HUDEP-2 (cell line): ENCODE measurements at regions not wholly inside any gene's neighbourhood (a gene's known extent, or its start where the extent isn't known, plus 50 kb on each side); places are given as distances from the start of the nearest gene placed in this dataset.

Experiments used
- DNase-seq, 76 experiments: peaks; one replicate each; lab custom pipeline; 2025; ENCODE audit not compliant: unreplicated experiment in 76 of 76; lab: John Stamatoyannopoulos, UW

DNA sequence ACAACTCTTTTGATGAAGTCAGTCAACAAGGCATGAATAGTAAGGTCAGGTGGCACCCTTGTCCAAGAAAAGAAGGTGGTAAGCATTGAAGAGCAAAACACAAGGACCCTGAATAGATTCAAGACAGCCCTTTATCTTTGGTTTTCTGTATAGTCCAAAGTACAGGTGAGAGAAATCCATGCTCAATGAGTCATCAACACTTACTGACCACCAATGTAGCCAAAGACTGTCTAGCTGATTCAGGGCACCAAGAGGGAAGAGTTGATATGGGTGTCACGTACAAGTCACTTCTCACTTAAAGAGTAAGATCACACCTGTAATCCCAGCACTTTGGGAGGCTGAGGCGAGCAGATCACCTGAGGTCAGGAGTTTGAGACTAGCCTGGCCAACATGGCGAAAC is 528.3 kb downstream of the CD83 start:
- no peak for DNase-seq

- DNase-seq: no peak
Observed at GRCh38 chr6:14646371-14646770, 528.8 kb downstream of the CD83 start.

GRCh38 chr6:14647357-14647756 is 529.8 kb downstream of the CD83 start:
- DNase-seq: no peak

GRCh38 chr6:14652536-14652935 is 535.0 kb downstream of the CD83 start:
- DNase-seq: no peak

- DNase-seq: no peak
Observed at GRCh38 chr6:14655201-14656061, 537.9 kb downstream of the CD83 start.

DNA sequence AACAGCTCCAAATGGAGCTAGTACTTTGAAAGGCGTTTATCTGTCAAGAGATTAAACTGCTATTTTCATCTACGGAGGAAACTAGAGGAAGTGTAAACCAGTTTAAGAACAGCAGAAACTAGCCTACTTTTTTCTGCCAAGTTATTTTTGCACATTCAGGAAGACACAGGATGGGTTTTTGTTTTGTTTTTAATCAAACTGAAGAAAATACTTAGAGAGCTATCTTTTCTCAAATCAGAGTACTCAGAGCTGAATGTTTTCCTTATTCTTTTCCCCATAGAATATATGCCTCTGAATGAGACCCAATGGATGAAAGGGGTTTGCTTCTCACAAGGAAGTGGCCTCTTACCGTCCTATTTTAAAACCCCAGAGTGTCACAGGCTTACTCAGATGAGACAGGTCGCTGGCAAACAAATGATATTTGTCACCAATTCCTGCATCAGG is 538.5 kb downstream of the CD83 start:
- DNase-seq: no peak

GRCh38 chr6:14656649-14657048 is 539.1 kb downstream of the CD83 start:
- no peak for DNase-seq

GRCh38 chr6:14658030-14658429 is 540.5 kb downstream of the CD83 start:
- DNase-seq: peak in 3 of 76 experiments; percentile 11 to 28 (median 25)

DNA sequence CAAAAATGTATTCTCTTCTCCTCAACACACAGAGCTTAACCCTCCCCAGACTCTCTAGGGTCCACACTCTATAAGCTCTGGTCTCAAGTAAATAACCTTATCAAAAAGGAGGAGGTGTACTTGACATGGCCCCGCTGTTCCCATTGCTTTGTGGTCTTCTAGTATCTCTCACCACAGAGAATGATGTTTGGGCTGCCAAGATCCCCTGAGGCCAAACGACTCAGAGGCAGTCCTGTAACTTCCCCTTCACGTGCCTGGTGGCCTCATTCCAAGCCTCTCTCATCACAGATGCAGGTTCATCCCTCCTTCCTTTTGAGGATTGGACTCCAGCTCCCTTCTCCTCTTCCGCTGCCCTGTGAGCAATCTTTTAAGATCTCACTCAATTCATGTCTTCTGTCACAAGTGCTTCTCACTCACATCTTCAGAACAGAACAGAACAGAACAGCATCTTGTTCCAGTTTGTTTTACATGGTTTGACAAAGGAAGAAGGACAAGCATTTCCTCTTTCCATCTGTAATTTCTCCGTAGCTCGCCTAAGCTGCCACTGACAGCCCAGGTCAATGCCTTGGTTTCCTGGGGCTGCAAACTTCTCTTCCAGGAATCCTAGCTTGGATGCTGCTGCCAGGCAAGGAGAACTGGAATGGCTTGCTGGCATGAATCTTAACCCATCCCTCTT is 541.5 kb downstream of the CD83 start:
- DNase-seq: peak in 21 of 76 experiments; percentile 13 to 83 (median 59)

DNA sequence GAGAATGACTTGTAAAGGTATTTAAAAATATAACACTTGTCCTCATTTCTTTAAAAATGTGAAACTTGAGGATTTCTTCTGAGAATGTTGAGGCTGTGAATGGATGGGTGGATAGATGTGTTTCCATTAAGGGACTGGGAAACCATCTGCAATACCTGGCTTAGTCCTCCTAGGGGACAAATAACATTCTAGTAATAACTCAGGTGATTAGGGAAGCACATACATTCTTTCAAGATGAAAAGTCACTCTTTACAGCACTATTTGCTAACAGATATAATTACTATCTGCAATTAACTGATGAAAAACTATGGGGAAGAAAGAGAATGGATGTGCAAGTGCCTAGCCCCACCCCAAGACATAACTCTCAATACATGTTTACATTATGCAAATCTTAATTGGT is 542.3 kb downstream of the CD83 start:
- no peak for DNase-seq

DNA sequence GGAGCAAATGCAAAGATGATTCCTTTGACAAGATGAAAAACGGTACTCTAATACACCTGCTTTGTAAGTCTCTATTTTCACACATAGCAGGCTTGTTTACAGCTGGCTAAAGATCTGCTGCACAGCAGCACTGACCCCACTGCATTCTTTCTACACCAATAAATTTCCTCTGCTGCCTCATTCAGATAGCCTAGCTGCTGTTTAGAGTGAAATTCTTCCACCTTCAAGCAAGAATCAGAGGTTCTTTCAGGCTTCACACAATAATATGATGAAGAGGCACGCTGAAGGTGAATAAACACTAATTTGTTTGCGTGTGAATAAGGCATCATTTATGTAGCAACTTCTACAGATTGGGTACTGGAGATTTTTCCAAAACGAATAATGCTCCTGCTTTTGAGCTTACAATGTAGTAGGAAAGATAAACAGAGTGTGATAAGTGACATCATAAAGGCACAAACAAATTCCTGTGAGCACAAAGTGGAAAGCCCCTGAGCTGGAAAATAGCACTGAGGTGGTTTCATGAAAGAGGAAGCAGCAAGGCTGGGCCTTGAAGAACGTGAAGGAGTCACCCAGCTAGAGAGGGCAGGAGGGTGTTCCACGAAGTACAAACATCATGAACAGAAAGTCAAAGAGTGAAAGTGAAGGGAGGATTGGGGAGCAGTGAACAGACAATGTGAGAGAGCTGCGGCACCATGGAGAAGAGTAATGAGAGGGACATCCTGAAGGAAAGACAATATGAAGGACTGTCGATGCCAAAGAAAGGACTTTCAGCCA is 543.4 kb downstream of the CD83 start:
- peak in 1 of 76 experiments; percentile 16 for DNase-seq

DNA sequence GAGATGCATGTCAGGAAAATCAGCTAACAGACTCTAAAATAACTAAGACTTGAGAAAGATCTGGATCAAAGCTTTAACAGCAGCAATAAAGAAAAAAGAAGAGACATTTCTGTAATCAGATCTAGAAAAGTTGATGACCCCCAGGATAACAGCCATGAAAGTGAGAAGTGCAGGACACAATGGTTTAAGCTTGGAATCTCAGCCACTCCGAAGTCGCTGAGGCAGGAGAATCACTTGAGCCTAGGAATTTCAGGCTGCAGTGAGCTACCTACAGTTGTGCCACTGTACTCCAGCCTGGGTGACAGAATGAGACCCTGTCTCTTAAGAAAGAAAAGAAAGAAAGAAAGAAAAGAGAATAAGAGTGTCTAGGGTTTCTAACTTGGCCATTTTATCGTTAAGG is 544.1 kb downstream of the CD83 start:
- DNase-seq: no peak

DNA sequence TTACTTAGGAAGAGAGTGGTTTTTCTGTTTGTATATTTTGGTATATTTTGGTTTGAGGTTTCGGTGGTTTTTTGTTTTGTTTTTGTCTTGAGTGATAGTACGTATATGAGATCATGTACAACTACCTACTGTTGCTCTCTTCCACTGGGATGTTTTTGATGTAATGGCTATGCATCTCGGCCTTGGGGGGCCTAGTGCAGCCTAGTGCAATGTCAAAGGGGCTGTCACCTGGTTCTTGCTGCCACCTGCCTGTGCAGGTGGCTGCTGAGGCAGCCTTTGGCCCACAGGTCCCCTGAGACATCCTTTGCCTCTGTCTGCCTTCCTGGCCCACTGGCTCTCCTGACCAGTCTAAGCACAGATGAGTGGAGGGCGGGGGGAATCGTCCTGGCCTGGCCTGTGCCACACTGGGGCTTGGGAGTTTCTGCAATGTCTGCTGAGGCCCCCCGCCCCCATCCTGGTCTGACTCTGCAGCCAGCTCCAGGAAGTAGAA is 546.6 kb downstream of the CD83 start:
- no peak for DNase-seq

DNA sequence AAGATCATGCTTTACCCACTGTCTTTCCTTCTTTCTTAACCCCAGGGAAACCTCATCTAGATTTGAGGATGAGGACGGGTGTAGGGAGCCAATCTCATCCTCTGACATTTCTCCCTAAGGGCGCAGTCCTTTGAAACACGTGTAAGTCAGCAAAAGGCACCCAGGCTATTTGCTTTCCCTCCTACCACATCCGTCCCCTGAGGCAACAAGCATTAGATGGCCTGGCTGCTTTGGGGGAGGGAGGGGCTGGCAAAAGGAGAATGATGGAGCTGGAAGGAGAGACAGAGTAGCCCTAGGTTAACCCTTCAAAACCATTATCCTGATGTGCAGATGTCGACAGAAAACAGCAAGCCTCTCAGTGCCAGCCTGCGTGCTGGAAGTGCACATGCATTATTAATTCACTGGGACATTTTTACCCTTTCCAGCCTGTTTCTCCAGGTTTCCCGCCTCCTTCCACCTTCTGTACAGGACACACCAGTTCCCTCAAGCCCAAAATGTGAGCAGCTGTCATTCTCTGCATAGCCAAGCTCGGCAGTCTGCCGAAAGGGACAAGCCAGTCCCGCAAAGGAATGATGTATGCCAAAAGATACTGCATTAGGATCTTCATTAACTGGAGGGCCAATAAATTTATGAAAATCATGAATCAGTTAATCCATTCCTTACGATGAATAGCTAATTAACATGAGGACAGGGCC is 547.2 kb downstream of the CD83 start:
- DNase-seq: no peak

DNA sequence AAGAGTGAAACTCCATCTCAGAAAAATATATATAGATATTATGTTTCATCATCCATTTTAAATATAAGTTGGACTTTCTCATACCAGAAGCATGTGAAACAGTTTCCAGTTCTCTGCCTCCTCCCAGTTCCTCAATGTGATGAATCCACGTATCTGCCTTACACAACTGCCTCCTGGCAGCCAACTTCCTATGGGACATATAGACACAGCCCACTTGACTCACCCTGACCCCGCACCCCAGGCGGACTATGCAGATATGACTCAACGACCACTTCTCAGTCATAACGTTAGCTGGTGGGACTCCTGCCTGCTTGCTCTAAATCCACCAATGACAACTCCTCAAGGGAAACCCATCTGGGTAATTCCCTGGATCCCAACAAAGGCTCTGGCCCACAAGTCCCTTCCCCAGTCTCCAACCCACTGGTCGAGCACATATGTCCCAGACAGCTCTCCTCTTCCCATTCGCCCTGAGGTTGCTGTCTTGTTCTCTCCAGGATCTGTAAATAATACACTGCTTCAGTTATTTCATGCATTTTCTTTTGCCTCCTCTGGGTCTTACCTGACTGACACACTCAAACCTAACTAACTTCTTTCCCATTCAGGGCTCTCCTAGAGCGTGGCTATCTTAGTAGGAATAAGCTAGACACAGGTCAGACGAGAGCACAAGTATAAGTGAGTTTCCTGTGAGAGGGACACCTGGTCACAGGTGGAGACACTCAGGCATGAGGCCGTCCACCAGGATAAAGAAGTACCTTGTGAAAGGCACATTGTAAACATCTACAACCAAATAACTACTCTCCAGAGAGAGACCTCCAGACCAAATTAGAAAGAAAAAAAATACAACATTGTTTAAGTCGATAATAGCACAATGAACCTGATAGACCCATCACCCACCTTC is 548.5 kb downstream of the CD83 start:
- DNase-seq: no peak

- no peak for DNase-seq
Observed at GRCh38 chr6:14670806-14671205, 553.2 kb downstream of the CD83 start.

GRCh38 chr6:14671261-14671681 is 553.7 kb downstream of the CD83 start:
- DNase-seq: no peak

- no peak for DNase-seq
Observed at GRCh38 chr6:14671937-14672336, 554.4 kb downstream of the CD83 start.

- DNase-seq: no peak
Observed at GRCh38 chr6:14673201-14673600, 555.6 kb downstream of the CD83 start.
